GM23338 (cell line): ENCODE measurements at regions not wholly inside any gene's neighbourhood (a gene's known extent, or its start where the extent isn't known, plus 50 kb on each side); places are given as distances from the start of the nearest gene placed in this dataset.

ENCODE experiments used
- ATAC-seq: fragments of 200-7000 bp; cut with Tn5 transposase; 3 replicates; pipeline ENCODE4 v1.9.1; 2020
- DNase-seq: peaks from one replicate; pipeline ENCODE4 v3.0.0-alpha.2; 2015; ENCODE audit warnings: low spot score
- H2AFZ ChIP-seq: fragments of 200-600 bp; sonication (generic); 2 replicates; pipeline ENCODE4 v1.8.0; 2016; ENCODE audit warnings: antibody characterized with exemption, mild to moderate bottlenecking, moderate library complexity
- H3F3A ChIP-seq: fragments of 200-600 bp; sonication (generic); replicated peaks from 2 replicates; pipeline ENCODE4 v1.8.0; 2017; ENCODE audit warnings: antibody characterized with exemption, mixed run types, low read depth
- H3K27ac ChIP-seq: fragments of 200-600 bp; sonication (generic); 2 replicates; pipeline ENCODE4 v1.6.1; 2016; ENCODE audit warnings: low read depth
- H3K27me3 ChIP-seq: fragments of 200-600 bp; sonication (generic); 2 replicates; pipeline ENCODE4 v1.8.0; 2016; ENCODE audit warnings: mild to moderate bottlenecking, mixed run types, moderate library complexity; ENCODE audit not compliant: insufficient read depth
- H3K36me3 ChIP-seq: fragments of 200-600 bp; sonication (generic); 2 replicates; pipeline ENCODE4 v1.8.0; 2016; ENCODE audit warnings: mild to moderate bottlenecking; ENCODE audit not compliant: insufficient read depth
- H3K4me1 ChIP-seq: fragments of 200-600 bp; sonication (generic); 2 replicates; pipeline ENCODE4 v1.8.0; 2016; ENCODE audit warnings: mild to moderate bottlenecking, moderate library complexity; ENCODE audit not compliant: insufficient read depth
- H3K4me2 ChIP-seq: fragments of 200-600 bp; sonication (generic); 2 replicates; pipeline ENCODE4 v1.7.1; 2017; ENCODE audit warnings: mixed run types
- H3K4me3 ChIP-seq: fragments of 200-600 bp; sonication (generic); 2 replicates; pipeline ENCODE4 v1.6.1; 2016; ENCODE audit warnings: mixed run types
- H3K79me2 ChIP-seq: fragments of 200-600 bp; sonication (generic); replicated peaks from 2 replicates; pipeline ENCODE4 v1.8.0; 2017; ENCODE audit warnings: mild to moderate bottlenecking; ENCODE audit not compliant: insufficient read depth
- H3K9me2 ChIP-seq: fragments of 200-600 bp; sonication (generic); 2 replicates; pipeline ENCODE4 v1.8.0; 2017; ENCODE audit not compliant: insufficient read depth
- H4K20me1 ChIP-seq: fragments of 200-600 bp; sonication (generic); replicated peaks from 2 replicates; pipeline ENCODE4 v1.8.0; 2017; ENCODE audit warnings: mild to moderate bottlenecking; ENCODE audit not compliant: insufficient read depth
- H3K27ac Mint-ChIP-seq: 2 replicates; pipeline ENCODE4 v1.8.0; 2020; ENCODE audit warnings: inconsistent platforms, mild to moderate bottlenecking, moderate library complexity, mixed read lengths
- H3K27me3 Mint-ChIP-seq: 3 replicates; pipeline ENCODE4 v1.8.0; 2022; ENCODE audit warnings: low read depth, mild to moderate bottlenecking, moderate library complexity, mixed read lengths, inconsistent platforms; ENCODE audit not compliant: insufficient read depth, poor library complexity
- H3K36me3 Mint-ChIP-seq: 3 replicates; pipeline ENCODE4 v1.8.0; 2021; ENCODE audit warnings: low read depth, mild to moderate bottlenecking, inconsistent platforms, moderate library complexity, mixed read lengths
- H3K4me1 Mint-ChIP-seq: 3 replicates; pipeline ENCODE4 v1.8.0; 2020; ENCODE audit warnings: mild to moderate bottlenecking, inconsistent platforms, mixed read lengths
- H3K4me3 Mint-ChIP-seq: 3 replicates; pipeline ENCODE4 v1.8.0; 2021; ENCODE audit warnings: moderate library complexity, mild to moderate bottlenecking, inconsistent platforms, mixed read lengths
- H3K9me3 Mint-ChIP-seq: 3 replicates; pipeline ENCODE4 v1.8.0; 2020; ENCODE audit warnings: moderate library complexity, mild to moderate bottlenecking, inconsistent platforms, mixed read lengths
- ZNF331 ChIP-seq: fragments of 250-450 bp; sonication (Bioruptor Pico); IDR thresholded peaks from 2 replicates; pipeline ENCODE4 v1.5.0; 2020; ENCODE audit warnings: low read depth, mild to moderate bottlenecking, moderate library complexity
- ZNF462 ChIP-seq: fragments of 250-450 bp; sonication (Bioruptor Pico); IDR thresholded peaks from 2 replicates; pipeline ENCODE4 v1.5.0; 2020; ENCODE audit warnings: mild to moderate bottlenecking, moderate library complexity

GRCh38 chr7:27312820-27313219, 70.2 kb downstream of the EVX1 start:
- H3K9me3 Mint-ChIP-seq = no peaks in the 10 kb centered on the region

More at GRCh38 chr7:27312820-27313219, 70.2 kb downstream of the EVX1 start:
- no peak overlapping the region for H3K27ac ChIP-seq
- H3K4me1 ChIP-seq = peaks cover 20% of the 10 kb centered on the region
- H3K4me2 ChIP-seq = peak overlapping the region; percentile 13
- DNase-seq = peak; percentile 34
- no peak overlapping the region for H3K27ac Mint-ChIP-seq
- H3K27me3 Mint-ChIP-seq = peaks cover 4% of the 10 kb centered on the region
- H3F3A ChIP-seq = no peaks in the 10 kb centered on the region
- H3K36me3 ChIP-seq = no peaks in the 10 kb centered on the region
- H3K36me3 Mint-ChIP-seq = no peaks in the 10 kb centered on the region
- H3K27me3 ChIP-seq = no peaks in the 10 kb centered on the region
- peak; percentile 82 for ATAC-seq
- no peak overlapping the region for H3K4me3 ChIP-seq
- peaks cover 19% of the 10 kb centered on the region for H3K4me1 Mint-ChIP-seq
- no peaks in the 10 kb centered on the region for H4K20me1 ChIP-seq
- no peaks in the 10 kb centered on the region for H3K9me2 ChIP-seq
- H3K79me2 ChIP-seq = no peaks in the 10 kb centered on the region
- H2AFZ ChIP-seq = no peak overlapping the region
- TF ChIP-seq ZNF462 (CRISPR knock-in tag) (0 out of 2 replicates have a peak, but pooled peaks have one; percentile 14), ZNF331 (no peak)
- no peak overlapping the region for H3K4me3 Mint-ChIP-seq
